ENCODE measurements at regions not wholly inside any gene's neighbourhood (a gene's known extent, or its start where the extent isn't known, plus 50 kb on each side); places are given as distances from the start of the nearest gene placed in this dataset.

DNA sequence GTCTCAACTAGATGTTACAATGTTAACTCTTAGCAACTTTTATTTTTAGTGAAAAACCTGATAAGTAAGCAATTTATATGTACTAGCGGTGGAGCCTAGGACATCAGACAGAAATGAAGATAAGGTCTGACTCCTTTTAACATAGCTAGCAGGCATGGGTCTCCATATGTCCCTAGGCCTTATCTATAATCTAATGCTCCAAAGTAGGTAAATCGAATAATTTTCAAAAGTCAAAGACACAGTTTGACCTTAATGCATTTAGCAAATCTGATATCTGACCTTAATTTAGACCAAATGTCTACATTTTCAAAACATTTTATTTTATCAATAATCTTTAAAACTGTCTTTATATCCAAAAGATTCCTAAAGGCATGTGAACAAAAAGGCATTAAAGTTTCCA, 305.0 kb upstream of the CCNH start:
- Histone ChIP-seq H4K20me1 (ENCODE audit: insufficient read depth, low read length) (no peaks in the 10 kb centered on the region), H3K9me3 (ENCODE audit: insufficient read depth, low read depth, low read length) (peaks cover 2% of the 10 kb centered on the region), H2AFZ (ENCODE audit: low read depth, low read length) (no peak overlapping the region), H3K9ac (ENCODE audit: low read length) (no peak overlapping the region), H3K27ac (ENCODE audit: low read depth, low read length) (no peak overlapping the region), H3K4me1 (ENCODE audit: insufficient read depth, low read length) (no peaks in the 10 kb centered on the region), H3K79me2 (ENCODE audit: insufficient read depth, low read length) (no peaks in the 10 kb centered on the region), H3K27me3 (ENCODE audit: insufficient read depth, low read length) (no peaks in the 10 kb centered on the region), H3K4me3 (ENCODE audit: insufficient read depth, low read depth, low read length) (no peak overlapping the region), H3K4me2 (ENCODE audit: low read length) (no peak overlapping the region), H3K36me3 (ENCODE audit: insufficient read depth, low read length) (no peaks in the 10 kb centered on the region)
- FAIRE-seq (no peak), DNase-seq (ENCODE audit: low read depth) (no peak)
- TF ChIP-seq, protein P1, sequence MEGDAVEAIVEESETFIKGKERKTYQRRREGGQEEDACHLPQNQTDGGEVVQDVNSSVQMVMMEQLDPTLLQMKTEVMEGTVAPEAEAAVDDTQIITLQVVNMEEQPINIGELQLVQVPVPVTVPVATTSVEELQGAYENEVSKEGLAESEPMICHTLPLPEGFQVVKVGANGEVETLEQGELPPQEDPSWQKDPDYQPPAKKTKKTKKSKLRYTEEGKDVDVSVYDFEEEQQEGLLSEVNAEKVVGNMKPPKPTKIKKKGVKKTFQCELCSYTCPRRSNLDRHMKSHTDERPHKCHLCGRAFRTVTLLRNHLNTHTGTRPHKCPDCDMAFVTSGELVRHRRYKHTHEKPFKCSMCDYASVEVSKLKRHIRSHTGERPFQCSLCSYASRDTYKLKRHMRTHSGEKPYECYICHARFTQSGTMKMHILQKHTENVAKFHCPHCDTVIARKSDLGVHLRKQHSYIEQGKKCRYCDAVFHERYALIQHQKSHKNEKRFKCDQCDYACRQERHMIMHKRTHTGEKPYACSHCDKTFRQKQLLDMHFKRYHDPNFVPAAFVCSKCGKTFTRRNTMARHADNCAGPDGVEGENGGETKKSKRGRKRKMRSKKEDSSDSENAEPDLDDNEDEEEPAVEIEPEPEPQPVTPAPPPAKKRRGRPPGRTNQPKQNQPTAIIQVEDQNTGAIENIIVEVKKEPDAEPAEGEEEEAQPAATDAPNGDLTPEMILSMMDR (IDR thresholded peaks at IDR 0.05; ENCODE audit: insufficient read depth, low read depth, low read length) = no peak
- Mint-ChIP-seq H3K9me3 (ENCODE audit: unreplicated experiment) (peaks cover 3% of the 10 kb centered on the region), H3K4me1 (ENCODE audit: low read depth, unreplicated experiment) (peaks cover 9% of the 10 kb centered on the region), H3K27me3 (ENCODE audit: low read depth, unreplicated experiment) (no peaks in the 10 kb centered on the region), H3K36me3 (ENCODE audit: low read depth, unreplicated experiment) (no peaks in the 10 kb centered on the region), H3K27ac (ENCODE audit: unreplicated experiment) (no peak overlapping the region), H3K4me3 (ENCODE audit: unreplicated experiment) (no peak overlapping the region)

DNA sequence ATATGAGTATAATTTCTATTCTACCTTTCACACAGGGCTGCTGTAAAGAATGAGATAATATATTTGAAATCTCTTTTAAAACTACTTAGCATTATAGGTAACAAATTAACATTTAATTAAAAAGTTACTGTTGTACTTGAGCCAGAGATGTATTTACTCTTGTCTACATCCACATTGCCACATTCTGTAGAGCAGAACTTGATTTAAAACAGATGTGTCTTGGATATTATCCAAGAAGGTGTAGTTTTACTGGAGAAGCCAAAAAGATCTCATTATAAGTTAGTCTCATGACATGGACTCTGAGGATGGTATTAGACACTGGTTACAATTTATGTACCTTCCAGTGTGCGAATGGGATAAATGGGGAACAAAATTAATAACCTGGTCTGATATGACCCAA, 293.1 kb upstream of the CCNH start:
- TF ChIP-seq, protein P1 (IDR thresholded peaks at IDR 0.05; ENCODE audit: insufficient read depth, low read depth, low read length) = no peak
- no peak for TF ChIP-seq EZH2 (IDR thresholded peaks at IDR 0.05; ENCODE audit: insufficient read depth, low read length)
- Histone ChIP-seq H3K36me3 (ENCODE audit: insufficient read depth, low read length) (no peaks in the 10 kb centered on the region), H3K4me2 (ENCODE audit: low read length) (no peak overlapping the region), H3K9ac (ENCODE audit: low read length) (no peak overlapping the region), H3K27me3 (ENCODE audit: insufficient read depth, low read length) (no peaks in the 10 kb centered on the region), H3K27ac (ENCODE audit: low read depth, low read length) (no peak overlapping the region), H4K20me1 (ENCODE audit: insufficient read depth, low read length) (no peaks in the 10 kb centered on the region), H3K79me2 (ENCODE audit: insufficient read depth, low read length) (no peaks in the 10 kb centered on the region), H3K4me1 (ENCODE audit: insufficient read depth, low read length) (no peaks in the 10 kb centered on the region), H3K9me3 (ENCODE audit: insufficient read depth, low read depth, low read length) (no peaks in the 10 kb centered on the region), H3K4me3 (ENCODE audit: insufficient read depth, low read depth, low read length) (no peak overlapping the region), H2AFZ (ENCODE audit: low read depth, low read length) (no peak overlapping the region)
- peak; percentile 54 for DNase-seq (ENCODE audit: low read depth)
- H3K4me3 Mint-ChIP-seq (ENCODE audit: unreplicated experiment) = no peak overlapping the region
- H3K27ac Mint-ChIP-seq (ENCODE audit: unreplicated experiment) = no peak overlapping the region
- H3K27me3 Mint-ChIP-seq (ENCODE audit: low read depth, unreplicated experiment) = no peaks in the 10 kb centered on the region
- peaks cover 2% of the 10 kb centered on the region for H3K9me3 Mint-ChIP-seq (ENCODE audit: unreplicated experiment)
- H3K4me1 Mint-ChIP-seq (ENCODE audit: low read depth, unreplicated experiment) = no peaks in the 10 kb centered on the region
- no peak for FAIRE-seq
- no peaks in the 10 kb centered on the region for H3K36me3 Mint-ChIP-seq (ENCODE audit: low read depth, unreplicated experiment)

DNA sequence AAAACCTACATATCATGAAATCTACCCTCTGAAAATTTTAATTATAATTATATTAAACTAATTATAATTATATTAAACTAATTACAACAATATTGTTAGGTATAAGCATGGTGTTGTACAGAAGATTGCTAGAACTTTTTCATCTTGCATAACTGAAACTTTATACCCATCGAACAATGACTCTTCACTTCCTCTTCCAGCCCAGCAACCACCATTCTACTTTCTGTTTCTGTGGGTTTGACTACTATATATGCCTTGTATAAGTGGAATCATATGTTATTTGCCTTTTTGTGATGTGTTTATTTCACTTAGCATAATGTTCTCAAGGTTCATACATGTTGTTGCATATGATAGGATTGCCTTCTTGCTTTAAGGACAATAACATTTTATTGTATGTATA, 274.2 kb upstream of the CCNH start:
- H3K27me3 ChIP-seq (ENCODE audit: insufficient read depth, low read length) = no peaks in the 10 kb centered on the region
- no peak overlapping the region for H3K4me3 Mint-ChIP-seq (ENCODE audit: unreplicated experiment)
- H3K36me3 ChIP-seq (ENCODE audit: insufficient read depth, low read length) = no peaks in the 10 kb centered on the region
- no peaks in the 10 kb centered on the region for H3K27me3 Mint-ChIP-seq (ENCODE audit: low read depth, unreplicated experiment)
- no peak overlapping the region for H3K27ac ChIP-seq (ENCODE audit: low read depth, low read length)
- H4K20me1 ChIP-seq (ENCODE audit: insufficient read depth, low read length) = no peaks in the 10 kb centered on the region
- no peak overlapping the region for H3K4me3 ChIP-seq (ENCODE audit: insufficient read depth, low read depth, low read length)
- FAIRE-seq (no peak), DNase-seq (ENCODE audit: low read depth) (no peak)
- H3K9ac ChIP-seq (ENCODE audit: low read length) = no peak overlapping the region
- TF ChIP-seq, protein P1 (IDR thresholded peaks at IDR 0.05; ENCODE audit: insufficient read depth, low read depth, low read length) = no peak
- H3K9me3 Mint-ChIP-seq (ENCODE audit: unreplicated experiment) = peaks cover 2% of the 10 kb centered on the region
- H2AFZ ChIP-seq (ENCODE audit: low read depth, low read length) = no peak overlapping the region
- H3K4me1 ChIP-seq (ENCODE audit: insufficient read depth, low read length) = no peaks in the 10 kb centered on the region
- no peaks in the 10 kb centered on the region for H3K79me2 ChIP-seq (ENCODE audit: insufficient read depth, low read length)
- no peaks in the 10 kb centered on the region for H3K4me1 Mint-ChIP-seq (ENCODE audit: low read depth, unreplicated experiment)
- no peak overlapping the region for H3K4me2 ChIP-seq (ENCODE audit: low read length)
- H3K9me3 ChIP-seq (ENCODE audit: insufficient read depth, low read depth, low read length) = no peaks in the 10 kb centered on the region
- no peaks in the 10 kb centered on the region for H3K36me3 Mint-ChIP-seq (ENCODE audit: low read depth, unreplicated experiment)
- H3K27ac Mint-ChIP-seq (ENCODE audit: unreplicated experiment) = no peak overlapping the region
